ENCODE measurements at regions not wholly inside any gene's neighbourhood (a gene's known extent, or its start where the extent isn't known, plus 50 kb on each side); places are given as distances from the start of the nearest gene placed in this dataset.

- Histone ChIP-seq H3K9me3 (replicated peaks; ENCODE audit: low read length) (peaks cover 5% of the 10 kb centered on the region), H3K4me2 (ENCODE audit: low read length) (no peak overlapping the region), H3K4me3 (ENCODE audit: low read length) (no peak overlapping the region), H3K9ac (ENCODE audit: low read depth, low read length) (no peak overlapping the region), H3K27me3 (ENCODE audit: control insufficient read depth, insufficient read depth, low read length) (no peaks in the 10 kb centered on the region), H3K36me3 (ENCODE audit: insufficient read depth, low read length) (no peaks in the 10 kb centered on the region), H3K4me1 (ENCODE audit: control insufficient read depth, insufficient read depth, low read length) (no peaks in the 10 kb centered on the region)
Observed at GRCh38 chr20:57008217-57008616, 258.2 kb downstream of the BMP7 start.

- H3K4me1 ChIP-seq (ENCODE audit: control insufficient read depth, insufficient read depth, low read length): no peaks in the 10 kb centered on the region
- H3K36me3 ChIP-seq (ENCODE audit: insufficient read depth, low read length): no peaks in the 10 kb centered on the region
- no peak overlapping the region for H3K4me3 ChIP-seq (ENCODE audit: low read length)
- peaks cover 3% of the 10 kb centered on the region for H3K9me3 ChIP-seq (replicated peaks; ENCODE audit: low read length)
- H3K4me2 ChIP-seq (ENCODE audit: low read length): no peak overlapping the region
- no peaks in the 10 kb centered on the region for H3K27me3 ChIP-seq (ENCODE audit: control insufficient read depth, insufficient read depth, low read length)
- H3K9ac ChIP-seq (ENCODE audit: low read depth, low read length): no peak overlapping the region
Observed at GRCh38 chr20:57009355-57009754, 257.1 kb downstream of the BMP7 start.

- H3K36me3 ChIP-seq (ENCODE audit: insufficient read depth, low read length): no peaks in the 10 kb centered on the region
- H3K9me3 ChIP-seq (replicated peaks; ENCODE audit: low read length): no peaks in the 10 kb centered on the region
- no peak overlapping the region for H3K4me3 ChIP-seq (ENCODE audit: low read length)
- H3K4me2 ChIP-seq (ENCODE audit: low read length): no peak overlapping the region
- no peaks in the 10 kb centered on the region for H3K27me3 ChIP-seq (ENCODE audit: control insufficient read depth, insufficient read depth, low read length)
- H3K9ac ChIP-seq (ENCODE audit: low read depth, low read length): no peak overlapping the region
- H3K4me1 ChIP-seq (ENCODE audit: control insufficient read depth, insufficient read depth, low read length): no peaks in the 10 kb centered on the region
Observed at GRCh38 chr20:57009775-57010174, 256.7 kb downstream of the BMP7 start.

- Histone ChIP-seq H3K4me2 (ENCODE audit: low read length) (no peak overlapping the region), H3K4me1 (ENCODE audit: control insufficient read depth, insufficient read depth, low read length) (no peaks in the 10 kb centered on the region), H3K36me3 (ENCODE audit: insufficient read depth, low read length) (no peaks in the 10 kb centered on the region), H3K9me3 (replicated peaks; ENCODE audit: low read length) (no peaks in the 10 kb centered on the region), H3K9ac (ENCODE audit: low read depth, low read length) (no peak overlapping the region), H3K4me3 (ENCODE audit: low read length) (no peak overlapping the region), H3K27me3 (ENCODE audit: control insufficient read depth, insufficient read depth, low read length) (no peaks in the 10 kb centered on the region)
Observed at GRCh38 chr20:57012691-57013090, 253.8 kb downstream of the BMP7 start.

GRCh38 chr20:57013217-57013616, 253.2 kb downstream of the BMP7 start:
- Histone ChIP-seq H3K4me3 (ENCODE audit: low read length) (no peak overlapping the region), H3K9ac (ENCODE audit: low read depth, low read length) (no peak overlapping the region), H3K27me3 (ENCODE audit: control insufficient read depth, insufficient read depth, low read length) (no peaks in the 10 kb centered on the region), H3K9me3 (replicated peaks; ENCODE audit: low read length) (no peaks in the 10 kb centered on the region), H3K36me3 (ENCODE audit: insufficient read depth, low read length) (no peaks in the 10 kb centered on the region), H3K4me2 (ENCODE audit: low read length) (no peak overlapping the region), H3K4me1 (ENCODE audit: control insufficient read depth, insufficient read depth, low read length) (no peaks in the 10 kb centered on the region)

GRCh38 chr20:57013741-57014140, 252.7 kb downstream of the BMP7 start:
- H3K27me3 ChIP-seq (ENCODE audit: control insufficient read depth, insufficient read depth, low read length): no peaks in the 10 kb centered on the region
- no peaks in the 10 kb centered on the region for H3K9me3 ChIP-seq (replicated peaks; ENCODE audit: low read length)
- H3K4me3 ChIP-seq (ENCODE audit: low read length): no peak overlapping the region
- no peaks in the 10 kb centered on the region for H3K4me1 ChIP-seq (ENCODE audit: control insufficient read depth, insufficient read depth, low read length)
- H3K36me3 ChIP-seq (ENCODE audit: insufficient read depth, low read length): no peaks in the 10 kb centered on the region
- H3K4me2 ChIP-seq (ENCODE audit: low read length): no peak overlapping the region
- H3K9ac ChIP-seq (ENCODE audit: low read depth, low read length): no peak overlapping the region

- Histone ChIP-seq H3K9ac (ENCODE audit: low read depth, low read length) (no peak overlapping the region), H3K4me1 (ENCODE audit: control insufficient read depth, insufficient read depth, low read length) (no peaks in the 10 kb centered on the region), H3K27me3 (ENCODE audit: control insufficient read depth, insufficient read depth, low read length) (no peaks in the 10 kb centered on the region), H3K4me3 (ENCODE audit: low read length) (no peak overlapping the region), H3K36me3 (ENCODE audit: insufficient read depth, low read length) (no peaks in the 10 kb centered on the region), H3K4me2 (ENCODE audit: low read length) (no peak overlapping the region), H3K9me3 (replicated peaks; ENCODE audit: low read length) (peaks cover 6% of the 10 kb centered on the region)
Observed at GRCh38 chr20:57020364-57020763, 246.1 kb downstream of the BMP7 start.

- H3K27me3 ChIP-seq (ENCODE audit: control insufficient read depth, insufficient read depth, low read length): no peaks in the 10 kb centered on the region
- H3K9me3 ChIP-seq (replicated peaks; ENCODE audit: low read length): peaks cover 6% of the 10 kb centered on the region
- no peaks in the 10 kb centered on the region for H3K4me1 ChIP-seq (ENCODE audit: control insufficient read depth, insufficient read depth, low read length)
- no peak overlapping the region for H3K4me3 ChIP-seq (ENCODE audit: low read length)
- H3K4me2 ChIP-seq (ENCODE audit: low read length): no peak overlapping the region
- H3K36me3 ChIP-seq (ENCODE audit: insufficient read depth, low read length): no peaks in the 10 kb centered on the region
- no peak overlapping the region for H3K9ac ChIP-seq (ENCODE audit: low read depth, low read length)
Observed at GRCh38 chr20:57022306-57022705, 244.1 kb downstream of the BMP7 start.

GRCh38 chr20:57023007-57023406, 243.4 kb downstream of the BMP7 start:
- H3K36me3 ChIP-seq (ENCODE audit: insufficient read depth, low read length): no peaks in the 10 kb centered on the region
- no peak overlapping the region for H3K4me2 ChIP-seq (ENCODE audit: low read length)
- no peak overlapping the region for H3K9ac ChIP-seq (ENCODE audit: low read depth, low read length)
- no peaks in the 10 kb centered on the region for H3K27me3 ChIP-seq (ENCODE audit: control insufficient read depth, insufficient read depth, low read length)
- H3K4me1 ChIP-seq (ENCODE audit: control insufficient read depth, insufficient read depth, low read length): no peaks in the 10 kb centered on the region
- H3K4me3 ChIP-seq (ENCODE audit: low read length): no peak overlapping the region
- H3K9me3 ChIP-seq (replicated peaks; ENCODE audit: low read length): peaks cover 6% of the 10 kb centered on the region

- Histone ChIP-seq H3K9me3 (replicated peaks; ENCODE audit: low read length) (peaks cover 9% of the 10 kb centered on the region), H3K36me3 (ENCODE audit: insufficient read depth, low read length) (no peaks in the 10 kb centered on the region), H3K9ac (ENCODE audit: low read depth, low read length) (no peak overlapping the region), H3K4me1 (ENCODE audit: control insufficient read depth, insufficient read depth, low read length) (no peaks in the 10 kb centered on the region), H3K4me2 (ENCODE audit: low read length) (no peak overlapping the region), H3K4me3 (ENCODE audit: low read length) (no peak overlapping the region), H3K27me3 (ENCODE audit: control insufficient read depth, insufficient read depth, low read length) (no peaks in the 10 kb centered on the region)
Observed at GRCh38 chr20:57023997-57024396, 242.4 kb downstream of the BMP7 start.

- Histone ChIP-seq H3K4me2 (ENCODE audit: low read length) (no peak overlapping the region), H3K4me1 (ENCODE audit: control insufficient read depth, insufficient read depth, low read length) (no peaks in the 10 kb centered on the region), H3K36me3 (ENCODE audit: insufficient read depth, low read length) (no peaks in the 10 kb centered on the region), H3K4me3 (ENCODE audit: low read length) (no peak overlapping the region), H3K9me3 (replicated peaks; ENCODE audit: low read length) (peaks cover 9% of the 10 kb centered on the region), H3K9ac (ENCODE audit: low read depth, low read length) (no peak overlapping the region), H3K27me3 (ENCODE audit: control insufficient read depth, insufficient read depth, low read length) (no peaks in the 10 kb centered on the region)
Observed at GRCh38 chr20:57024849-57025248, 241.6 kb downstream of the BMP7 start.

GRCh38 chr20:57025261-57025660, 241.2 kb downstream of the BMP7 start:
- Histone ChIP-seq H3K4me2 (ENCODE audit: low read length) (no peak overlapping the region), H3K9me3 (replicated peaks; ENCODE audit: low read length) (peaks cover 9% of the 10 kb centered on the region), H3K36me3 (ENCODE audit: insufficient read depth, low read length) (no peaks in the 10 kb centered on the region), H3K9ac (ENCODE audit: low read depth, low read length) (no peak overlapping the region), H3K4me1 (ENCODE audit: control insufficient read depth, insufficient read depth, low read length) (no peaks in the 10 kb centered on the region), H3K27me3 (ENCODE audit: control insufficient read depth, insufficient read depth, low read length) (no peaks in the 10 kb centered on the region), H3K4me3 (ENCODE audit: low read length) (no peak overlapping the region)

All from skeletal muscle satellite cell (primary cell).